HG03342 (cell line): ENCODE measurements at regions not wholly inside any gene's neighbourhood (a gene's known extent, or its start where the extent isn't known, plus 50 kb on each side); places are given as distances from the start of the nearest gene placed in this dataset.

Source experiments
- ATAC-seq: cut with Tn5 transposase; IDR thresholded peaks from one replicate; pipeline ENCODE4 v1.9.1; 2021; ENCODE audit warnings: mild to moderate bottlenecking, moderate library complexity; ENCODE audit not compliant: unreplicated experiment

DNA sequence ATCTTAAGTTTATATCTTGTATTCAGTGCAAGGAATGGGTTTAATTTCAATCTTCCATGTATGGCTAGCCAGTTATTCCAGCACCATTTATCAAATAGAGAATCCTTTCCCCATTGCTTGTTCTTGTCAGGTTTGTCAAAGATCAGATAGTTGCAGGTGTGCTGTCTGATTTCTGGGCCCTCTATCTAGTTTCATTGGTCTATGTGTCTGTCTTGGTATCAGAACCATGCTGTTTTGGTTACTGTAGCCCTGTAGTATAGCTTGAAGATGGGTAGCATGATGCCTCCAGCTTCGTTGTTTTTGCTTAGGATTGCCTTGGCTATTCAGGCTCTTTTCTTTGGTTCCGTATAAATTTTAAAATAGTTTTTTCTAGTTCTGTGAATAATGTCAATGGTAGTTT, 200.0 kb downstream of the MANEA start:
- ATAC-seq, result no peak

DNA sequence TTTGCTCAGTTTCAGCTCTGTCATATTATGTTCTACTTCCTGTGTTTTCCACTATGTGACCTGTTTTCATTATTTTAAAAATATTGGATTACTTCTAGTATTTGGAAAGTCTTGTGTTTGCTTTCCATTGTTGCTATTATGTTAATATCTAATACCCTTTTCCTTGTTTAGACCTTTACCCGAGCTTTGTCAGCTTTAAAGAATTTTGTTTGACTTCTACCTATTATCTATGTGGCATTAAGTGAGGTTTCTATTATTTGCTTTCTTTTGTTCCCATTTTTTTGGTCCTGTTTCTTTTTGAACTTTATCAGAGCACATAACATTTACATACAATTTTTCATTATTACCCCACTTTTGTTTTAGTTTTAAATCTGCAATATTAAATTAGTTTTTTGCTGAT, 202.7 kb downstream of the MANEA start:
- ATAC-seq, result no peak

- ATAC-seq, result no peak
Measured at GRCh38 chr6:95784019-95784418, 206.7 kb downstream of the MANEA start.

DNA sequence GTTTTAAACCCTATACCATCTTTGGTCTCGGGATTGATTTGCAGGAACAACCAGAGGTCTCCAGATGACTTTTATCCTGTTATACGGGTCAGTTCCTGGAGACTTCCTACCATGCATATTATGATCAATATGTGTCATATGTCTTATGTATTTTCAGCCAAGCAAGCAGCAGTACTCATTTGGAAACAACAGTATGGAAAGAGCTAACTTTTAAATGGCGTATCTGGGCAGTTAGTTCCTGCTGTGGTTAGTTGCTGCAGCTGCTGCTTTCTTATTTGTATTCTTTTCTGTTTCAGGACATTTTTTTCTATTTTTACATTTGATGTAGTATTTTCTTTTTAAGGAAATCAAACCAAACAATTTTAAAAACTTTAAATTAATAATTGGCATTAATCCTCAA, 207.5 kb downstream of the MANEA start:
- ATAC-seq, result peak; percentile 75

GRCh38 chr6:95785785-95786184, 208.4 kb downstream of the MANEA start:
- ATAC-seq, result peak; percentile 50

DNA sequence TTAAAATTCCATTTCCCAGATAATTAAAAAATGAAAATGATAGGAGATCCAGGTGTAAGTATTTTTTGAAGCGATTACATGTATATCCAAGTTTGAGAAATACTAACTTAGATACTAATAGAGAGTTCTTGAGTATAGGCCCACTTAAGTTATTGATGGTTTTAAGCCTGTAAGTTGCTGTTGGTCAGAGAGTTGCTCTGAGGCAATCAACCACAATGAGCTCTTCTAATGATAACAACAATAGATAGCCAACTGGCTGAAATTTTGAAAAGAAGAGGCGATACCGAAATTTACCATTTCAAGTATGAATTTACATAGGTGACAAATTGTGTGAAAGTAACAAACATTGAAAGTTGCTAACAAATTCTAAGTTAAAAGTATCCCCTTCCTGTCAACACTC, 209.5 kb downstream of the MANEA start:
- ATAC-seq, result no peak

GRCh38 chr6:95790787-95791186, 213.5 kb downstream of the MANEA start:
- no peak for ATAC-seq

- ATAC-seq, result no peak
Measured at GRCh38 chr6:95794749-95795148, 217.4 kb downstream of the MANEA start.

- ATAC-seq, result no peak
Measured at GRCh38 chr6:95795927-95796326, 218.6 kb downstream of the MANEA start.

- ATAC-seq, result no peak
Measured at GRCh38 chr6:95797054-95797453, 218.7 kb upstream of the FUT9 start.

- no peak for ATAC-seq
Measured at GRCh38 chr6:95802978-95803377, 212.8 kb upstream of the FUT9 start.

GRCh38 chr6:95803889-95804288, 211.9 kb upstream of the FUT9 start:
- no peak for ATAC-seq

DNA sequence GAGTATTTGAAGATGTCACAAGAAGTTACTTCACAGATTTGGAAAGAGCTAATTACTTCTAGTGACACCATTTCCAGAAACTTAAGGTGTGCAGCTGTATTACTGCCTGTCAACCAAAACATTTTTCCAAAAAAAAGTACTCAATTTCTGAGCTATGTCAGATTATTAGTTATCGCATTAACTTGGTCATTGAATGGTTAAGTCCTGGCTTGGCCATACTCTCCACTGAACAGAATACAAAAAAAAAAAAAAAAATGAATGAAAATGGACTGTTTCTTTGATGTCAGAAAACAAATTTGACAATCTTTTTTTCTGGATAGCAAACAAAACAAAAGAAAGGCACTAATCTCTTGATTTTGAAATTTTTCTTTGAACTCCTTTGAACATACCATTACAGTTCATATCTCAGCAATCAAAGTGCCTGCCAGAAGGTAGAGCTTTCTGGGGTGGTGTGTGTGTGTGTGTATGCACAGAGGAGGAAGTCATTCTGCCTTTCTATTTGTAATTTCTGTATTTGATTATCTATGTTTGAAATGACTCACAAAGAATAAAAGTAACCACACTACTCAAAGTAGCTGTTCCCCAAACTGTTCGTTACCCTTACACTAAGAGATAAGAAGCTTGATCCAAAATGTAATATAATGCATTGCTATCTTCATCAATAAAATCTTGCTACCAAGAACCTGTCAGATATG, 210.8 kb upstream of the FUT9 start:
- ATAC-seq, result peak; percentile 62

- ATAC-seq, result no peak
Measured at GRCh38 chr6:95805699-95806098, 210.1 kb upstream of the FUT9 start.

- no peak for ATAC-seq
Measured at GRCh38 chr6:95815389-95816056, 200.3 kb upstream of the FUT9 start.

- no peak for ATAC-seq
Measured at GRCh38 chr6:95819461-95819860, 196.3 kb upstream of the FUT9 start.

DNA sequence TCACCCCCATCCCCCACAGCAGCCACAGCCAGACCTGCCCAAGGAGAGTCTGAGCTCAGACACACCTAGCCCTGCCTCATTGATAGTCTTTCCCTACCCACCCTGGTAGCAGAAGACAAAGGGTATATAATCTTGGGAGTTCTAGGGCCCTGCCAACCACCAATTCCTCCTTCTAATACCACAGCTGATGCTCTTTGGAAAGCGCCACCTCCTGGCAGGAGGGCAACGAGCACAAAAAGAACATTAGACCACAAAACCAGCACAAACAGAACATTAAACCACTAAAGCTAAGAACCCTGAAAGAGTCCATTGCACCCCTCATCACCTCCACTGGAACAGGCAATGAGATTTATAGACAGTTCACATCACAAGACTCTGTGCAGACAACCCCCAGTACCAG, 195.8 kb upstream of the FUT9 start:
- ATAC-seq, result peak; percentile 63

- ATAC-seq, result no peak
Measured at GRCh38 chr6:95830859-95831557, 184.8 kb upstream of the FUT9 start.

DNA sequence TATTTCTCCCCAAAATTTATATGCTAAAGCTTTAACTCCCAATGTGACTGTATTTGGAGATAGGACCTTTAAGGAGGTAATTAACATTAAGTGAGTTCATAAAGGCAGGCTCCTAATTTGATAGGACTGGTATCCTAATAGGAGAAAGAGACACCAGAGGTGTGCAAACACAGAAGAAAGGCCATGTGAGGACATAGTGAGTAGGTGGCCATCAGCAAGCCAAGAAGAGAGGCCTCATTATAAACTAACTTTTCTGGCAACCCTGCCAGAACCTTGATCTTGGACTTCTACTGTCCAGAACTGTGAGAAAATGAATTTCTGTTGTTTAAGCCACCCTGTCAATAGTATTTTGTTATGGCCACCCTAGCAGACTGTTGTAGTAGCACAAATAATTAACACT, 177.9 kb upstream of the FUT9 start:
- ATAC-seq, result no peak

- ATAC-seq, result no peak
Measured at GRCh38 chr6:95841560-95841959, 174.2 kb upstream of the FUT9 start.

DNA sequence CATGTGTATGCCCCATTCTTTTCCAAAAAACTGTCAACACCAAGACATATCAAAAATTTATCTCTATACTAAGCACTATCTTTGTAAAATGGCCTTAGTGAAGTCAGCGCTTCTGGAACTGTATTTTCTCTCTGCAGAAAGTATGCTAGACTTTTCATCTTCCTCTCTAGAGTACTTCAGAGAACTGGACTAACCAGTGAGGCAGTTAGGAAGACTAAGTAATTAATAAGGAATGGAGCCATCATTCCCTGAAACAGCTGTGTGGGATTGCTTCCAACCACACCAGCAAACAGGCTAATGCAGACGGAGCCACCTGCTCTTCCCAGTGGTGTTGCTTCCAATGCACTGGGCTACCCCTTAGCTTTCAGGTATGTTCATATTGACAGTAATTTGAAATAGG, 169.1 kb upstream of the FUT9 start:
- no peak for ATAC-seq

- ATAC-seq, result no peak
Measured at GRCh38 chr6:95847061-95847460, 168.7 kb upstream of the FUT9 start.
